PC-9 (cell line): ENCODE measurements at regions not wholly inside any gene's neighbourhood (a gene's known extent, or its start where the extent isn't known, plus 50 kb on each side); places are given as distances from the start of the nearest gene placed in this dataset.

Experiments used
- BruUV-seq: library from RNA; stranded (reverse); fragments of 400-500 nt; replicated peaks from 2 replicates; lab custom pipeline; 2021; lab: Mats Ljungman, UMichigan
- CTCF ChIA-PET: fragments of 300-600 bp; sonication (Branson Sonifier 250); formaldehyde crosslinking; loops from one replicate; lab custom pipeline; 2022; ENCODE audit warnings: antibody characterized with exemption; lab: Charles Lee
- POLR2A ChIA-PET: fragments of 300-600 bp; sonication (Branson Sonifier 250); formaldehyde crosslinking; loops from one replicate; lab custom pipeline; 2022; ENCODE audit warnings: antibody characterized with exemption; ENCODE audit not compliant: unreplicated experiment; lab: Charles Lee
- DNase-seq, 2 experiments: peaks; one replicate each; pipeline versions ENCODE4 v3.0.0 to v3.0.0-alpha.2; 2015 to 2022; ENCODE audit warnings: mixed read lengths in 1 of 2
- H2AFZ ChIP-seq: fragments of 200-600 bp; sonication (generic); 2 replicates; pipeline ENCODE4 v1.8.1; 2017; ENCODE audit warnings: antibody characterized with exemption
- H3F3A ChIP-seq: fragments of 200-600 bp; sonication (generic); 2 replicates; pipeline ENCODE4 v1.8.1; 2017; ENCODE audit warnings: antibody characterized with exemption, mild to moderate bottlenecking, low read depth; ENCODE audit not compliant: insufficient read depth
- H3K27ac ChIP-seq: fragments of 200-600 bp; sonication (generic); 2 replicates; pipeline ENCODE4 v1.6.1; 2016; ENCODE audit warnings: mixed run types
- H3K27me3 ChIP-seq: fragments of 200-600 bp; sonication (generic); 2 replicates; pipeline ENCODE4 v1.6.1; 2016; ENCODE audit warnings: low read depth, mixed run types; ENCODE audit not compliant: insufficient read depth
- H3K36me3 ChIP-seq: fragments of 200-600 bp; sonication (generic); 2 replicates; pipeline ENCODE4 v1.6.1; 2016; ENCODE audit warnings: low read depth, mixed run types
- H3K4me1 ChIP-seq: fragments of 200-600 bp; sonication (generic); replicated peaks from 2 replicates; pipeline ENCODE4 v1.6.1; 2016; ENCODE audit warnings: mixed run types; ENCODE audit not compliant: insufficient read depth
- H3K4me2 ChIP-seq: fragments of 200-600 bp; sonication (generic); 2 replicates; pipeline ENCODE4 v1.6.1; 2017; ENCODE audit warnings: mixed run types
- H3K4me3 ChIP-seq: fragments of 200-600 bp; sonication (generic); 2 replicates; pipeline ENCODE4 v1.6.1; 2016; ENCODE audit warnings: mixed run types
- H3K79me2 ChIP-seq: fragments of 200-600 bp; sonication (generic); 2 replicates; pipeline ENCODE4 v1.6.1; 2017; ENCODE audit warnings: low read depth, mixed run types
- H3K9me2 ChIP-seq: fragments of 200-600 bp; sonication (generic); 2 replicates; pipeline ENCODE4 v1.8.1; 2017; ENCODE audit warnings: mild to moderate bottlenecking; ENCODE audit not compliant: insufficient read depth
- H3K9me3 ChIP-seq: fragments of 200-600 bp; sonication (generic); 2 replicates; pipeline ENCODE4 v1.8.1; 2016; ENCODE audit warnings: low read depth; ENCODE audit not compliant: insufficient read depth
- H4K20me1 ChIP-seq: fragments of 200-600 bp; sonication (generic); 2 replicates; pipeline ENCODE4 v1.8.1; 2017; ENCODE audit not compliant: insufficient read depth
- CTCF ChIP-seq: fragments of 200-600 bp; sonication (generic); conservative IDR thresholded peaks from 2 replicates; pipeline ENCODE4 v1.6.1; 2017; ENCODE audit warnings: mixed run types, antibody characterized with exemption, mild to moderate bottlenecking, moderate library complexity
- EZH2 ChIP-seq: fragments of 200-600 bp; sonication (generic); IDR thresholded peaks from 2 replicates; pipeline ENCODE4 v1.8.0; 2017; ENCODE audit warnings: antibody characterized with exemption, low read depth
- intact Hi-C: fragments of 100-400 bp; cut with micrococcal nuclease; formaldehyde crosslinking; loops from one replicate; pipeline ENCODE4 v1.10.0; 2022; ENCODE audit not compliant: unreplicated experiment

DNA sequence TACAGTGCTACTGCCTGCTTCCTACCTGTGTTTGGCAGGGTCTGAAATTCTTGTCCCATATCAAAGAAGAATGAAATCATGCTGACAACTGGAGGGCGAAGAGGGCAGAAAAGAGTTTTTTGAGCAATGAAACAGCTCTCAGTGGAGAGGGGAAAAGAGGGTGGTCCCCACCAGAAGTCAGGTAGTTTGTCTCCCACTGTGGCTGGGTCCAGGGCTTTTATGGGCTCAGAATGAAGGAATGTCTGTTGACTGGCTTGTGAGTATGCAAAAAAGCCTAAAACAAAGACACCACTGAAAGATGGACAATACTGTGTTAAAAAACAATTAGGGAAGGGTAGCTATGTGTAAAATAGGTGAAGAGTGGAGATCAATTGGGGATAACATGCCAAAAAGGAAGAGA is 115.0 kb downstream of the ADAM29 start:
- Histone ChIP-seq H3K36me3 (no peaks in the 10 kb centered on the region), H3K9me2 (no peaks in the 10 kb centered on the region), H3K4me2 (no peak overlapping the region), H4K20me1 (no peaks in the 10 kb centered on the region), H3F3A (no peaks in the 10 kb centered on the region), H3K4me1 (no peaks in the 10 kb centered on the region), H3K27me3 (no peaks in the 10 kb centered on the region), H3K79me2 (no peaks in the 10 kb centered on the region), H2AFZ (no peak overlapping the region), H3K9me3 (no peaks in the 10 kb centered on the region), H3K4me3 (no peak overlapping the region), H3K27ac (no peak overlapping the region)
- POLR2A ChIA-PET = no interaction called here
- no TSS peak for BruUV-seq
- CTCF ChIA-PET = no interaction called here
- no peak for DNase-seq
- TF ChIP-seq CTCF = no peak
- TF ChIP-seq EZH2 = no peak
- intact Hi-C loops = no loop called here

- H3K27me3 ChIP-seq = no peaks in the 10 kb centered on the region
- intact Hi-C loops = no loop called here
- POLR2A ChIA-PET = no interaction called here
Observed at GRCh38 chr4:175034007-175034406, 115.8 kb downstream of the ADAM29 start.

GRCh38 chr4:175034986-175035705 is 117.0 kb downstream of the ADAM29 start:
- Histone ChIP-seq H3F3A (no peaks in the 10 kb centered on the region), H3K9me3 (no peaks in the 10 kb centered on the region), H3K9me2 (no peaks in the 10 kb centered on the region), H4K20me1 (no peaks in the 10 kb centered on the region), H3K27me3 (no peaks in the 10 kb centered on the region), H3K27ac (no peak overlapping the region), H3K4me1 (no peaks in the 10 kb centered on the region), H3K4me3 (no peak overlapping the region), H2AFZ (no peak overlapping the region), H3K36me3 (no peaks in the 10 kb centered on the region), H3K4me2 (no peak overlapping the region), H3K79me2 (no peaks in the 10 kb centered on the region)
- intact Hi-C loops = no loop called here
- no TSS peak for BruUV-seq
- ChIA-PET CTCF (no interaction called here), POLR2A (no interaction called here)
- peak in 1 of 2 experiments; percentile 6 for DNase-seq
- TF ChIP-seq CTCF (no peak), EZH2 (no peak)

More at GRCh38 chr4:175034007-175034406, 115.8 kb downstream of the ADAM29 start:
- Histone ChIP-seq H3K9me2 (no peaks in the 10 kb centered on the region), H2AFZ (no peak overlapping the region), H3K36me3 (no peaks in the 10 kb centered on the region), H3K9me3 (no peaks in the 10 kb centered on the region), H4K20me1 (no peaks in the 10 kb centered on the region), H3K4me3 (no peak overlapping the region), H3K79me2 (no peaks in the 10 kb centered on the region), H3K4me1 (no peaks in the 10 kb centered on the region), H3K27ac (no peak overlapping the region), H3K4me2 (no peak overlapping the region), H3F3A (no peaks in the 10 kb centered on the region)
- no peak for DNase-seq
- no peak for TF ChIP-seq CTCF
- TF ChIP-seq EZH2 = no peak
- CTCF ChIA-PET = no interaction called here
- BruUV-seq = no TSS peak
